ENCODE measurements at regions not wholly inside any gene's neighbourhood (a gene's known extent, or its start where the extent isn't known, plus 50 kb on each side); places are given as distances from the start of the nearest gene placed in this dataset.

DNA sequence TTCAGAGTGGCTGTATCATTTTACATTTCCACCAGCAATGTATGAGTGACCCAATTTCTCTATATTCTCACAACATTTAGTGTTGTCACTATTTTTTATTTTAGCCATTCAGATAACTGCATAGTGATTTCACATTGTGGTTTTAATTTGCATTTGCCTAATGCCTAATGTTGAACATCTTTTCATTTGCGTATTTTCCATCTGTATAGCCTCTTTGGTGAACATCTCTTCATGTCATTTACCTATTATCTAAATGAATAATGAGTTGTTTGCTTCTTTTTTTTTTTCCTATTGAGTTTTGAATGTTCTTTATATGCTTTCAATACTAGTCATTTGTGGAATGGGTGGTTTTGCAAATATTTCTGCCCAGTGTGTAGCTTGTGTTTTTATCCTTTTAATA is 120.9 kb upstream of the CPHXL start:
- Histone ChIP-seq H4K20me1 (ENCODE audit: insufficient read depth, low read length) (no peaks in the 10 kb centered on the region), H3K4me1 (ENCODE audit: low read length) (no peaks in the 10 kb centered on the region), H3K9me3 (ENCODE audit: insufficient read depth, low read length) (no peaks in the 10 kb centered on the region), H3K27ac (ENCODE audit: low read length) (no peak overlapping the region), H3K79me2 (ENCODE audit: low read length) (no peaks in the 10 kb centered on the region), H3K4me2 (ENCODE audit: low read length) (no peak overlapping the region), H2AFZ (ENCODE audit: low read depth, low read length) (no peak overlapping the region), H3K36me3 (replicated peaks; ENCODE audit: low read depth, low read length) (no peaks in the 10 kb centered on the region), H3K9ac (ENCODE audit: low read length) (no peak overlapping the region), H3K4me3 (ENCODE audit: low read length) (no peak overlapping the region), H3K27me3 (ENCODE audit: low read depth, low read length) (0 out of 2 replicates have a peak, but pooled peaks cover 7% of the 10 kb centered on the region)
- TF ChIP-seq, protein P1, sequence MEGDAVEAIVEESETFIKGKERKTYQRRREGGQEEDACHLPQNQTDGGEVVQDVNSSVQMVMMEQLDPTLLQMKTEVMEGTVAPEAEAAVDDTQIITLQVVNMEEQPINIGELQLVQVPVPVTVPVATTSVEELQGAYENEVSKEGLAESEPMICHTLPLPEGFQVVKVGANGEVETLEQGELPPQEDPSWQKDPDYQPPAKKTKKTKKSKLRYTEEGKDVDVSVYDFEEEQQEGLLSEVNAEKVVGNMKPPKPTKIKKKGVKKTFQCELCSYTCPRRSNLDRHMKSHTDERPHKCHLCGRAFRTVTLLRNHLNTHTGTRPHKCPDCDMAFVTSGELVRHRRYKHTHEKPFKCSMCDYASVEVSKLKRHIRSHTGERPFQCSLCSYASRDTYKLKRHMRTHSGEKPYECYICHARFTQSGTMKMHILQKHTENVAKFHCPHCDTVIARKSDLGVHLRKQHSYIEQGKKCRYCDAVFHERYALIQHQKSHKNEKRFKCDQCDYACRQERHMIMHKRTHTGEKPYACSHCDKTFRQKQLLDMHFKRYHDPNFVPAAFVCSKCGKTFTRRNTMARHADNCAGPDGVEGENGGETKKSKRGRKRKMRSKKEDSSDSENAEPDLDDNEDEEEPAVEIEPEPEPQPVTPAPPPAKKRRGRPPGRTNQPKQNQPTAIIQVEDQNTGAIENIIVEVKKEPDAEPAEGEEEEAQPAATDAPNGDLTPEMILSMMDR (IDR thresholded peaks at IDR 0.05; ENCODE audit: low read depth, low read length) = no peak
- no peak for TF ChIP-seq EZH2phosphoT487 (IDR thresholded peaks at IDR 0.05; ENCODE audit: low read depth)

DNA sequence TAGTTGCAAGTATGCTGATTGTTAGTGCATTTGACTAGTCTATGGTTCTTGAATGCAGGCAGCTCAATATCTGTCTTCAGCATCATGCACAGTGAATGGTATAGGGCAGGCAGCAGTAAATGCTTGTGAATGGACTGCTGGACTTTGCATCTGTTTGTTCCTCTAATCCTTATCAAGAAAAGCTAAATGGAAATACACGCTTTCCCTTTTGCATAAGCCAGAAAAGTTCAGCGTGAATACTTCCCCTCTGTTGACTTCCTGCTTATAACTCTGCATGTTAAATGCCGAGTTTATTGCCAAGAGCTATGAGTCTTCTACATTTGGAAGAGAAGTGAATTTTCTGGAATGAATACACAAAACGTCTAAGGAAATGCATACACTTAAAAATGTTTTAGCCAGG is 127.9 kb upstream of the CPHXL start:
- no peak overlapping the region for H3K4me2 ChIP-seq (ENCODE audit: low read length)
- H3K79me2 ChIP-seq (ENCODE audit: low read length) = no peaks in the 10 kb centered on the region

DNA sequence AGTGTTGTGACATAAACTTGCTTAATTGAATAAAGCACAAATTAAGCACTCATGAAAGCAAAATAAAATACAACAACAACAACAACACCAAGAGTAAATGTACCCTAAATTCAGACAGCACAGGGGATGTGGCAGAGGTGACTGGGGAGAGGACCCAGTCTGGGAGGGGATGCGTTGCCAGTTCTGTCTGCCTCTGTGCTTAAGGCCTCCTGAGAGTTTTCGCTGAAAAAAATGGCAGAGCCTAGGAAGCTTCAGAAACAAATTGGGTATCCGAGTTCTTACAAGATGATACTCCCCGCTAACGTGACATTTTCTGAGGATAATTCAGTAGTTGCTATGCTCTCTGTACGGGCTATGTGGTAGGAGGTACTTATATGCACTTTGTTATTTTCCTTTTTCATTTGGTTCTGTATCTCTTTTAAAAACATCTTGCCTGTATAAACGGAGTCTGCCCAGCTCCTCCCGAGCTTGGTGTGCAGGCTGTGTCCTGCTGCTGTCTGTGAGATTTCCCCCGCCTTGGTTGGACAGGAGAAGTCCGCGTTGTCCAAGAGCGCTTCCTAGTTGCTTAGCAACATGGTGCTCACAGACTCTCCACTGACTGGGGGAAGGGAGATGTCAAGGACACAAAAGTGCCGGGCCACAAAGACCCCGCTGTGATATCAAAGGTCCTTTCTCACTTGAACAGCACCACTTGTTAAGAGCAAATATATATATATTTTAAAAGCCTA is 134.2 kb upstream of the CPHXL start:
- Histone ChIP-seq H3K4me1 (ENCODE audit: low read length) (no peaks in the 10 kb centered on the region), H3K4me3 (ENCODE audit: low read length) (no peak overlapping the region), H2AFZ (ENCODE audit: low read depth, low read length) (no peak overlapping the region), H4K20me1 (ENCODE audit: insufficient read depth, low read length) (no peaks in the 10 kb centered on the region), H3K27ac (ENCODE audit: low read length) (no peak overlapping the region), H3K9me3 (ENCODE audit: insufficient read depth, low read length) (no peaks in the 10 kb centered on the region), H3K27me3 (ENCODE audit: low read depth, low read length) (no peaks in the 10 kb centered on the region; the same call in none of the 2 replicates), H3K36me3 (replicated peaks; ENCODE audit: low read depth, low read length) (no peaks in the 10 kb centered on the region), H3K79me2 (ENCODE audit: low read length) (no peaks in the 10 kb centered on the region), H3K9ac (ENCODE audit: low read length) (no peak overlapping the region), H3K4me2 (ENCODE audit: low read length) (no peak overlapping the region)
- TF ChIP-seq, protein P1 (IDR thresholded peaks at IDR 0.05; ENCODE audit: low read depth, low read length) = no peak
- TF ChIP-seq EZH2phosphoT487 (IDR thresholded peaks at IDR 0.05; ENCODE audit: low read depth) = no peak

More for the DNA sequence above, 127.9 kb upstream of the CPHXL start:
- H3K27me3 ChIP-seq (ENCODE audit: low read depth, low read length) = peaks cover 9% of the 10 kb centered on the region; the same call in 1 of the 2 replicates
- no peak overlapping the region for H3K4me3 ChIP-seq (ENCODE audit: low read length)
- TF ChIP-seq EZH2phosphoT487 (IDR thresholded peaks at IDR 0.05; ENCODE audit: low read depth) = no peak
- TF ChIP-seq, protein P1 (IDR thresholded peaks at IDR 0.05; ENCODE audit: low read depth, low read length) = no peak
- H3K9ac ChIP-seq (ENCODE audit: low read length) = no peak overlapping the region
- no peaks in the 10 kb centered on the region for H4K20me1 ChIP-seq (ENCODE audit: insufficient read depth, low read length)
- H3K36me3 ChIP-seq (replicated peaks; ENCODE audit: low read depth, low read length) = no peaks in the 10 kb centered on the region
- no peaks in the 10 kb centered on the region for H3K9me3 ChIP-seq (ENCODE audit: insufficient read depth, low read length)
- no peak overlapping the region for H2AFZ ChIP-seq (ENCODE audit: low read depth, low read length)
- no peak overlapping the region for H3K27ac ChIP-seq (ENCODE audit: low read length)
- H3K4me1 ChIP-seq (ENCODE audit: low read length) = no peaks in the 10 kb centered on the region

DNA sequence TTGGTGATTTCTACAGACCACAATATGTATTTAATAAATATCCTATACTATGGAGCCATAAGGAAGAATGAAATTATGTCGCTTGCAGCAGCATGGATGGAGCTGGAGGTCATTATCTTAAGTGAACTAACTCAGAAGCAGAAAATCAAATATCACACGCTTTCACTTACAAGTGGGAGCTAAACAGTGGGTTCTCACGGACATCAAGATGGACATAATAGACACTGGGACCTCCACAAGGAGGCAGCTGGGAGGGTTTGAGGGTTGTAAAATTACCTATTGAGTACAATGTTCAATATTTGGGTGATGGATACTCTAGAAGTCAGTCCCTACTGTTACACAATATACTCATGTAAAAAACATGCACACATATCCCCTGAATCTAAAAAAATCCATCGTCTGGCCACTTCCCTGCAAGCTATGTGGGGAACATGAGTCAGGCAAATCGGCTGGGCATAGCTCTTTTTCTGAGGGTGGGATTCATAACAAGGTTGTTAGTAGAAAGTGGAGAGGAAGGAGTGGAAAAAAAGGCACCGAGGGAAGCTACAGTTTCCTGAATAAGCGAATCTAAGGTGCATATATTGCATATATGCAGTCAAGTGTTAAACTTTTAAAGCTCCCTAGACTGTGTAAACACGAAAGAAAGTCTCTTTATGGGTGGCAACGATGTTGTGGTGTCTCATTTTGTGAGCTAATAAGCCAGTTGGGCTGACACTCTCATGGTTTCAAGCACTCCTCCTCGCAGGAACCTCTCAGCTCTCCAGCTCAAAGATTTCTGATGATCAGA is 135.2 kb upstream of the CPHXL start:
- Histone ChIP-seq H4K20me1 (ENCODE audit: insufficient read depth, low read length) (no peaks in the 10 kb centered on the region), H3K4me3 (ENCODE audit: low read length) (no peak overlapping the region), H3K27me3 (ENCODE audit: low read depth, low read length) (no peaks in the 10 kb centered on the region; the same call in none of the 2 replicates), H2AFZ (ENCODE audit: low read depth, low read length) (no peak overlapping the region), H3K4me1 (ENCODE audit: low read length) (no peaks in the 10 kb centered on the region), H3K79me2 (ENCODE audit: low read length) (no peaks in the 10 kb centered on the region), H3K36me3 (replicated peaks; ENCODE audit: low read depth, low read length) (no peaks in the 10 kb centered on the region), H3K9ac (ENCODE audit: low read length) (no peak overlapping the region), H3K4me2 (ENCODE audit: low read length) (no peak overlapping the region), H3K9me3 (ENCODE audit: insufficient read depth, low read length) (no peaks in the 10 kb centered on the region), H3K27ac (ENCODE audit: low read length) (no peak overlapping the region)
- TF ChIP-seq, protein P1 (IDR thresholded peaks at IDR 0.05; ENCODE audit: low read depth, low read length) = no peak
- no peak for TF ChIP-seq EZH2phosphoT487 (IDR thresholded peaks at IDR 0.05; ENCODE audit: low read depth)

Data from OCI-LY3 (cell line).